DND-41 (cell line): ENCODE measurements at regions not wholly inside any gene's neighbourhood (a gene's known extent, or its start where the extent isn't known, plus 50 kb on each side); places are given as distances from the start of the nearest gene placed in this dataset.

Experiments
- CTCF ChIP-seq: IDR thresholded peaks from 2 replicates; pipeline ENCODE4 v1.5.1; 2012; ENCODE audit warnings: borderline replicate concordance, low read length, moderate library complexity, mild to moderate bottlenecking; ENCODE audit not compliant: poor library complexity, severe bottlenecking; ENCODE audit errors: extremely low read depth
- EZH2 ChIP-seq: IDR thresholded peaks from 3 replicates; pipeline ENCODE4 v1.6.1; 2012; ENCODE audit warnings: borderline replicate concordance, low read depth, mild to moderate bottlenecking, moderate library complexity, low read length, inconsistent platforms; ENCODE audit not compliant: severe bottlenecking

DNA sequence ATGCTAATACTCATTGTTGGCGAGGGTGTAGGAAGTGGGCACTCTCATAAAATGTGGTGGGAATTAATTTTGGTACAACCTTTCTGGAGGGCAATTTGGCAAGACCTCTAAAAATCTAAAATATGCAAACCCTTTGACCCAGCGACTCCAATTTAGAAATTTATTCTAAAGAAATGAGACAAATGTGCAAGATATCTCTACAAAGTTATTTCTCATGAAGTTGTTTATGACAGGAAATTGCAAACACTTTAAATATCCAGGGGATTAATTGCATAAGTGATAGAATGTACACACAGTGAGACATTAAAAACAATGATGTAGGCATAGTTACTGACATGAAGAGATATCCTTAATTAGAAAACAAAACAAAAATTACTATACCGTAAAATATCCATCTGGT, 246.3 kb upstream of the MAP3K1 start:
- TF ChIP-seq CTCF, result no peak
- no peak for TF ChIP-seq EZH2
